ENCODE measurements at regions not wholly inside any gene's neighbourhood (a gene's known extent, or its start where the extent isn't known, plus 50 kb on each side); places are given as distances from the start of the nearest gene placed in this dataset.

DNA sequence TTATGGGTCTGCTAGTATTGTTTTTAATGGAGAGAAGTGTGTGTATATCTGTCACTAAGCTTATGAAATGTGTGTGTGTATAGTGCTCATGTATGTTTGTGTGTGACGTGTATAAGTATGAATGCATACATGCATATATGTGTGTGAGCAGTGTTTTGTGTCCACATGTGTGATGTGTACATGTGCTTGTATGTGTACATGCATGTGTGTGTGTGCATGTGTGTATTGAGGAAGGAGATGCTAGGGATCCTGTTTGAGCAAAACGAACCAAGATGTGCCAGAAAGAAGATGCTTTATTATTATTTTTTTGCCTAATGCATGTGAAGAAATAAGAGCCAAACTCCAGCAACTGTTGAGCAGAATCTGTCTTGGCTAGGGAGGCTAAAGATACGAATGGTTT, 301.3 kb upstream of the SKOR2 start:
- TF ChIP-seq RAD21 (IDR thresholded peaks at IDR 0.05; ENCODE audit: low read length): no peak
- no peak for TF ChIP-seq CTCF (conservative IDR thresholded peaks at IDR 0.05; ENCODE audit: low read depth, low read length)
- no peak for TF ChIP-seq POLR2A (IDR thresholded peaks at IDR 0.05; ENCODE audit: low read depth, low read length)
- no peak for TF ChIP-seq RCOR1 (IDR thresholded peaks at IDR 0.05; ENCODE audit: insufficient replicate concordance, low read length)
